Smooth muscle cell (in vitro differentiated cells): ENCODE measurements at regions not wholly inside any gene's neighbourhood (a gene's known extent, or its start where the extent isn't known, plus 50 kb on each side); places are given as distances from the start of the nearest gene placed in this dataset.
"Not testable (repeated sequence)": the region's sequence is repeated elsewhere in the genome, so short reads cannot be mapped to it uniquely, and the experiment has no call there.

Experiments used
- DNase-seq: peaks from one replicate; lab custom pipeline; 2025; ENCODE audit not compliant: unreplicated experiment; lab: John Stamatoyannopoulos, UW
- H2AFZ ChIP-seq: fragments of 200-600 bp; sonication (generic); 2 replicates; pipeline ENCODE4 v1.6.0; 2016; ENCODE audit warnings: antibody characterized with exemption, low read depth, mild to moderate bottlenecking
- H3F3A ChIP-seq: fragments of 200-600 bp; sonication (generic); 2 replicates; pipeline ENCODE4 v1.6.0; 2017; ENCODE audit warnings: antibody characterized with exemption, low read depth
- H3K27ac ChIP-seq: fragments of 200-600 bp; sonication (generic); 2 replicates; pipeline ENCODE4 v1.5.1; 2016; ENCODE audit warnings: low read depth, mild to moderate bottlenecking
- H3K27me3 ChIP-seq: fragments of 200-600 bp; sonication (generic); 2 replicates; pipeline ENCODE4 v1.6.1; 2016; ENCODE audit warnings: low read depth, mild to moderate bottlenecking
- H3K36me3 ChIP-seq: fragments of 200-600 bp; sonication (generic); 2 replicates; pipeline ENCODE4 v1.5.1; 2016; ENCODE audit warnings: low read depth
- H3K4me1 ChIP-seq: fragments of 200-600 bp; sonication (generic); 2 replicates; pipeline ENCODE4 v1.5.1; 2016; ENCODE audit warnings: low read depth
- H3K4me2 ChIP-seq: fragments of 200-600 bp; sonication (generic); 2 replicates; pipeline ENCODE4 v1.6.0; 2016; ENCODE audit warnings: mild to moderate bottlenecking
- H3K4me3 ChIP-seq: fragments of 200-600 bp; sonication (generic); 2 replicates; pipeline ENCODE4 v1.5.1; 2016; ENCODE audit warnings: mild to moderate bottlenecking
- H3K79me2 ChIP-seq: fragments of 200-600 bp; sonication (generic); 2 replicates; pipeline ENCODE4 v1.6.0; 2016; ENCODE audit warnings: low read depth, mild to moderate bottlenecking
- H3K9ac ChIP-seq: fragments of 200-600 bp; sonication (generic); 2 replicates; pipeline ENCODE4 v1.6.0; 2016; ENCODE audit warnings: low read depth
- H3K9me3 ChIP-seq: fragments of 200-600 bp; sonication (generic); replicated peaks from 2 replicates; pipeline ENCODE4 v1.5.1; 2016; ENCODE audit warnings: low read depth
- H4K20me1 ChIP-seq: fragments of 200-600 bp; sonication (generic); 2 replicates; pipeline ENCODE4 v1.6.0; 2016; ENCODE audit warnings: low read depth
- WGBS: methylation state at CpG from one replicate; pipeline ENCODE4 v1.1.7; 2016; ENCODE audit warnings: low lambda C conversion rate; 5-methylcytosine and 5-hydroxymethylcytosine counted together
- TF ChIP-seq, protein P1 (sequence below): fragments of 200-600 bp; sonication (generic); IDR thresholded peaks from 2 replicates; pipeline ENCODE4 v1.5.1; 2017; ENCODE audit warnings: borderline replicate concordance, mild to moderate bottlenecking, antibody characterized with exemption; ENCODE audit not compliant: insufficient read depth, poor library complexity, severe bottlenecking

DNA sequence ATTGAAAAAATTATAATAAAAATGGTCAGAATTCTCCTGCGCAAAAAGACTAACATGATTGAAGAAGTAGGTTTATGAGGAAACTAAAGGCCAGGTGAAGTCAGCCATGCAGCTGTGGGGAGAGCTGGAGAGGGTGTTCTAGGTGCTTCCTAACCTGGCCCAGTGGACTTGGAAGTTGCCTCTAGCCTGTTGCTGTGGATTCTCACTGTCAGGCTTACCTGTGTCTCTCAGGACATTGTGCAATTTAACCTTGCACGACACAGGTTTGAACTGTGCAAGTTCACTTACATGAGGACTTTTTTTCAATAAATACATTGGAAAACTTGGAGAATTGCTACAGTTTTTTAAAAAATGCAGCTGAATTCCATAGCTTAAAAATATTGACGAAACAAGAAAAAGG lies 266.4 kb downstream of the CXCL12 start:
- Histone ChIP-seq H2AFZ (no peak overlapping the region), H3K4me2 (no peak overlapping the region), H3K4me1 (no peaks in the 10 kb centered on the region), H3K79me2 (no peaks in the 10 kb centered on the region), H3K4me3 (no peak overlapping the region), H3K27ac (no peak overlapping the region), H3F3A (no peaks in the 10 kb centered on the region), H3K9me3 (no peaks in the 10 kb centered on the region), H3K9ac (no peak overlapping the region), H4K20me1 (no peaks in the 10 kb centered on the region), H3K27me3 (no peaks in the 10 kb centered on the region), H3K36me3 (no peaks in the 10 kb centered on the region)
- WGBS, result 95% methylated on average over 3 of the region's 3 CpGs
- DNase-seq, result no peak
- TF ChIP-seq, protein P1, sequence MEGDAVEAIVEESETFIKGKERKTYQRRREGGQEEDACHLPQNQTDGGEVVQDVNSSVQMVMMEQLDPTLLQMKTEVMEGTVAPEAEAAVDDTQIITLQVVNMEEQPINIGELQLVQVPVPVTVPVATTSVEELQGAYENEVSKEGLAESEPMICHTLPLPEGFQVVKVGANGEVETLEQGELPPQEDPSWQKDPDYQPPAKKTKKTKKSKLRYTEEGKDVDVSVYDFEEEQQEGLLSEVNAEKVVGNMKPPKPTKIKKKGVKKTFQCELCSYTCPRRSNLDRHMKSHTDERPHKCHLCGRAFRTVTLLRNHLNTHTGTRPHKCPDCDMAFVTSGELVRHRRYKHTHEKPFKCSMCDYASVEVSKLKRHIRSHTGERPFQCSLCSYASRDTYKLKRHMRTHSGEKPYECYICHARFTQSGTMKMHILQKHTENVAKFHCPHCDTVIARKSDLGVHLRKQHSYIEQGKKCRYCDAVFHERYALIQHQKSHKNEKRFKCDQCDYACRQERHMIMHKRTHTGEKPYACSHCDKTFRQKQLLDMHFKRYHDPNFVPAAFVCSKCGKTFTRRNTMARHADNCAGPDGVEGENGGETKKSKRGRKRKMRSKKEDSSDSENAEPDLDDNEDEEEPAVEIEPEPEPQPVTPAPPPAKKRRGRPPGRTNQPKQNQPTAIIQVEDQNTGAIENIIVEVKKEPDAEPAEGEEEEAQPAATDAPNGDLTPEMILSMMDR, result no peak

DNA sequence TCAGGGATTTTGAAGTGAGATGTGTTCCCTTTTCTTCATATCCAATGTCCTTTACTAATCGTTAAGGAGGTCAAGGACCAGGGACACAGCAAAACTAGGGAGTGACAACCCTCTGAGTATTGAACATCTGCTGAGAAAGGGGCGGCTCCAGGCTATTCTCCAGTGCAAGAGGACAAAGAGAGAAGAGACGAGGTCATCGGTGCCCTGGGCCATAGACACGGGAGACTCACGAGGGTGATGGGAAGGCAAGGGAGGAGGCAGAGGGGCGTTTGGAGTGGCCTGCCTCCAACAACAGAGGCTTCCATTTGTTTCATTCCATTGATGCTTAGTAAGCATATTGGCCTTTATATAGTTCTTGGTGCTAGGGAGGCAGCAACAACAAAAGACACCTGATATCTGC lies 268.4 kb downstream of the CXCL12 start:
- Histone ChIP-seq H3K36me3 (no peaks in the 10 kb centered on the region), H3K4me1 (no peaks in the 10 kb centered on the region), H3F3A (no peaks in the 10 kb centered on the region), H3K9me3 (no peaks in the 10 kb centered on the region), H3K79me2 (no peaks in the 10 kb centered on the region), H3K27ac (no peak overlapping the region), H3K4me3 (no peak overlapping the region), H3K4me2 (no peak overlapping the region), H4K20me1 (no peaks in the 10 kb centered on the region), H3K9ac (no peak overlapping the region), H2AFZ (no peak overlapping the region), H3K27me3 (no peaks in the 10 kb centered on the region)
- no peak for DNase-seq
- 79% methylated on average over 7 of the region's 7 CpGs for WGBS
- TF ChIP-seq, protein P1, result no peak

DNA sequence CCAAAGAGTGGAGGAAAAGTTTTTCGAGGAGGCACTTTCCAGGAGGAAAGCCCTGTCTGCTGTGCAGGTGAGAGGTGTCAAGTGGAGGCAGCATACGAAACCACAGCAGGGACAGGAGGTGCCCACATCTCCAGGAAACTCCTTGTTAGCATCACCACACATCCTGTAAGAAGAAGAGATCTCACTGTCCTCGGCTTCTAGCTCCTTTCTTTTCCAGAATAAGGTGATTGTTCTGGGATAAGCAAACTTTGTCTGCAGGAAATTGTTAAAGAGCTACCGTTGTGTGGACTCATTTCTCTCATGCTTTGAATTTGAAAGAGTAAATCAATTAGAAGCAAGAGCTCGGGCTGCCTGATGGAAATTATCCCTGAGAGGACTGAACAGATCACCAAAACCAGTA lies 269.4 kb downstream of the CXCL12 start:
- Histone ChIP-seq H3K9ac (no peak overlapping the region), H3K9me3 (no peaks in the 10 kb centered on the region), H3K27me3 (no peaks in the 10 kb centered on the region), H3K36me3 (no peaks in the 10 kb centered on the region), H3K79me2 (no peaks in the 10 kb centered on the region), H3K27ac (no peak overlapping the region), H3K4me2 (no peak overlapping the region), H4K20me1 (no peaks in the 10 kb centered on the region), H3F3A (no peaks in the 10 kb centered on the region), H3K4me3 (no peak overlapping the region), H2AFZ (no peak overlapping the region), H3K4me1 (no peaks in the 10 kb centered on the region)
- no peak for DNase-seq
- WGBS, result 65% methylated on average over 5 of the region's 5 CpGs
- TF ChIP-seq, protein P1, result no peak

DNA sequence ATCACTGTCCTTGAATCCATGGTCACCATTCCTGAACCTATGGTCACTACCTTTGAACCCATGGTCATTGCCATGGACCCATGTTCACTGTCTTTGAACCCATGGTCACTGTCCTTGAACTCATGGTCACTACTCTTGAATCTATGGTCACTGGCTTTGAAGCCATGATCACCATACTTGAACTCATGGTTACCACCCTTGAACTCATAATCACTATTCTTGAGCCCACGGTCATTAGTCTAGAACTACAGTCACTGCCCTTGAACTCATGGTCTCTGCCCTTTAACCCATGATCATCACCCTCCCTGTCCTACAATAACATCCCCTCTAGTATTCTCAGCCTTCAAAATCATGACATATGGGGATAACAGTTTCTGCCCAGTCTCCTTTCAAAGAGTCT lies 270.5 kb downstream of the CXCL12 start:
- no peak for DNase-seq
- 96% methylated on average over 1 of the region's 1 CpG for WGBS
- no peaks in the 10 kb centered on the region for H3K4me1 ChIP-seq
- no peak overlapping the region for H3K9ac ChIP-seq
- H3K9me3 ChIP-seq, result no peaks in the 10 kb centered on the region
- H3K4me3 ChIP-seq, result no peak overlapping the region
- no peaks in the 10 kb centered on the region for H3K79me2 ChIP-seq
- H3F3A ChIP-seq, result no peaks in the 10 kb centered on the region
- H3K36me3 ChIP-seq, result no peaks in the 10 kb centered on the region
- no peaks in the 10 kb centered on the region for H3K27me3 ChIP-seq
- no peak overlapping the region for H3K27ac ChIP-seq
- H3K4me2 ChIP-seq, result no peak overlapping the region
- H2AFZ ChIP-seq, result no peak overlapping the region
- TF ChIP-seq, protein P1, result no peak
- no peaks in the 10 kb centered on the region for H4K20me1 ChIP-seq

DNA sequence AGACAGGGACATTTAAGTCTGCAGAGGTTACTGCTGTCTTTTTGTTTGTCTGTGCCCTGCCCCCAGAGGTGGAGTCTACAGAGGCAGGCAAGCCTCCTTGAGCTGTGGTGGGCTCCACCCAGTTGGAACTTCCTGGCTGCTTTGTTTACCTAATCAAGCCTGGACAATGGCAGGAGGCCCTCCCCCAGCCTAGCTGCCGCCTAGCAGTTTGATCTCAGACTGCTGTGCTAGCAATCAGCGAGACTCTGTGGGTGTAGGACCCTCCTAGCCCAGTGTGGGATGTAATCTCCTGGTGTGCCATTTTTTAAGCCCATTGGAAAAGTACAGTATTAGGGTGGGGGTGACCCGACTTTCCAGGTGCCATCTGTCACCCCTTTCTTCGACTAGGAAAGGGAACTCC lies 272.6 kb downstream of the CXCL12 start:
- not testable (repeated sequence) for H3F3A ChIP-seq, H3K27ac ChIP-seq
- 79% methylated on average over 4 of the region's 4 CpGs for WGBS

More for the DNA sequence above, 272.6 kb downstream of the CXCL12 start:
- not testable (repeated sequence) for DNase-seq, H3K9me3 ChIP-seq, H3K4me2 ChIP-seq, H3K36me3 ChIP-seq, H3K4me3 ChIP-seq, H3K27me3 ChIP-seq, H3K4me1 ChIP-seq, H4K20me1 ChIP-seq, H3K79me2 ChIP-seq, H3K9ac ChIP-seq, H2AFZ ChIP-seq
